K562 (cell line): ENCODE measurements at regions not wholly inside any gene's neighbourhood (a gene's known extent, or its start where the extent isn't known, plus 50 kb on each side); places are given as distances from the start of the nearest gene placed in this dataset.

Experiments used
- ATAC-seq: fragments of 200-7000 bp; cut with Tn5 transposase; 3 replicates; pipeline ENCODE4 v1.9.1; 2020; ENCODE audit warnings: moderate library complexity
- BruUV-seq: library from RNA; stranded (reverse); fragments of 400-500 nt; replicated peaks from 2 replicates; lab custom pipeline; 2021; lab: Mats Ljungman, UMichigan
- CTCF ChIA-PET: fragments of 300-600 bp; formaldehyde crosslinking; extraction: SDS; loops from one replicate; lab custom pipeline; 2021; ENCODE audit warnings: low intra/inter-chr PET ratio; lab: Yijun Ruan, JAX
- POLR2A ChIA-PET: fragments of 300-600, 350-650 bp; sonication (Branson Sonifier 250); formaldehyde crosslinking; extraction: SDS; loops from one replicate; lab custom pipeline; 2021; ENCODE audit warnings: antibody characterized with exemption, inconsistent platforms; lab: Yijun Ruan, JAX
- DNase-seq, 4 experiments: peaks; one replicate each; pipeline versions ENCODE4 v3.0.0 to v3.0.0-alpha.2; 2011 to 2018; ENCODE audit warnings: low spot score in 3 of 4, mixed read lengths in 3 of 4; ENCODE audit errors: extremely low read depth in 1 of 4
- FAIRE-seq: peaks from 2 replicates; lab custom pipeline; 2011; peaks lifted over from hg19 to GRCh38; lab: Jason Lieb, UNC
- H2AFZ ChIP-seq: 2 replicates; pipeline ENCODE4 v1.6.0; 2011; ENCODE audit warnings: low read depth, low read length, control low read depth, inconsistent platforms
- H3K27ac ChIP-seq: fragments of 200-600 bp; 3 replicates; pipeline ENCODE4 v1.8.0; 2011; ENCODE audit warnings: low read depth, mild to moderate bottlenecking, control low read depth, inconsistent platforms, low read length, moderate library complexity, mixed read lengths; ENCODE audit errors: extremely low read depth
- H3K27me3 ChIP-seq, 2 experiments: fragments of 300-600 bp in 1 of 2; 2 replicates in 1 of 2; 3 replicates in 1 of 2; pipeline versions ENCODE4 v1.6.0 to v1.8.0; 2011; ENCODE audit warnings: inconsistent platforms in 2 of 2, low read length in 2 of 2, mild to moderate bottlenecking in 1 of 2, mixed read lengths in 1 of 2, moderate library complexity in 1 of 2; ENCODE audit not compliant: control insufficient read depth in 2 of 2, insufficient read depth in 2 of 2
- H3K36me3 ChIP-seq: fragments of 300-600 bp; 3 replicates; pipeline ENCODE4 v1.8.0; 2011; ENCODE audit warnings: mild to moderate bottlenecking, low read length, inconsistent platforms; ENCODE audit not compliant: control insufficient read depth, insufficient read depth
- H3K4me1 ChIP-seq, 2 experiments: fragments of 200-600 bp in 1 of 2; replicated peaks in 1 of 2; 2 replicates in 1 of 2; 3 replicates in 1 of 2; pipeline versions ENCODE4 v1.5.1 to v1.8.0; 2011; ENCODE audit warnings: inconsistent platforms in 2 of 2, low read length in 2 of 2, mild to moderate bottlenecking in 1 of 2, mixed read lengths in 1 of 2, moderate library complexity in 1 of 2; ENCODE audit not compliant: control insufficient read depth in 2 of 2, insufficient read depth in 2 of 2
- H3K4me2 ChIP-seq: 2 replicates; pipeline ENCODE4 v1.6.1; 2011; ENCODE audit warnings: low read length, control low read depth, inconsistent platforms, mixed read lengths; ENCODE audit not compliant: insufficient read depth
- H3K4me3 ChIP-seq: fragments of 200-600 bp; sonication (generic), shearing (Covaris generic); 2 replicates; pipeline ENCODE4 v1.5.1; 2016; ENCODE audit warnings: control low read depth, inconsistent platforms
- H3K79me2 ChIP-seq: fragments of 200-600 bp; 3 replicates; pipeline ENCODE4 v1.8.0; 2011; ENCODE audit warnings: low read length, inconsistent platforms; ENCODE audit not compliant: control insufficient read depth, insufficient read depth
- H3K9ac ChIP-seq, 2 experiments: 2 replicates each; pipeline versions ENCODE4 v1.6.0 to v1.6.1; 2011; ENCODE audit warnings: low read depth in 2 of 2, low read length in 2 of 2, control low read depth in 1 of 2, inconsistent platforms in 1 of 2, mild to moderate bottlenecking in 1 of 2, mixed read lengths in 1 of 2; ENCODE audit not compliant: insufficient read depth in 1 of 2
- H3K9me1 ChIP-seq: one replicate; pipeline ENCODE4 v1.6.0; 2011; ENCODE audit warnings: inconsistent platforms, mild to moderate bottlenecking, low read length, moderate library complexity; ENCODE audit not compliant: control insufficient read depth, insufficient read depth
- H3K9me3 ChIP-seq: replicated peaks from 2 replicates; pipeline ENCODE4 v1.5.1; 2011; ENCODE audit warnings: low read depth, low read length, inconsistent platforms; ENCODE audit not compliant: control insufficient read depth, insufficient read depth
- H4K20me1 ChIP-seq: replicated peaks from 2 replicates; pipeline ENCODE4 v1.6.1; 2011; ENCODE audit warnings: low read length, inconsistent platforms, mixed read lengths; ENCODE audit not compliant: control insufficient read depth, insufficient read depth
- BCOR ChIP-seq: fragments of 450-650 bp; IDR thresholded peaks from 2 replicates; pipeline ENCODE4 v1.6.1; 2016
- BRF2 ChIP-seq: IDR thresholded peaks from 3 replicates; pipeline ENCODE4 v1.6.1; 2011; ENCODE audit warnings: borderline replicate concordance, mild to moderate bottlenecking; ENCODE audit not compliant: insufficient read length, insufficient read depth
- E2F6 ChIP-seq, 2 experiments: IDR thresholded peaks; 2 replicates each; pipeline ENCODE4 v1.6.1; 2011; ENCODE audit warnings: borderline replicate concordance in 1 of 2, control low read depth in 1 of 2, low read depth in 1 of 2, low read length in 1 of 2, mild to moderate bottlenecking in 1 of 2, mixed read lengths in 1 of 2, moderate library complexity in 1 of 2; ENCODE audit not compliant: insufficient read depth in 1 of 2, insufficient read length in 1 of 2, poor library complexity in 1 of 2, severe bottlenecking in 1 of 2; ENCODE audit errors: extremely low read depth in 1 of 2
- GMEB1 ChIP-seq: fragments of 250-450 bp; sonication (Bioruptor Pico); IDR thresholded peaks from 2 replicates; pipeline ENCODE4 v1.4.0; 2020; ENCODE audit warnings: mild to moderate bottlenecking
- HDAC3 ChIP-seq: fragments of 450-650 bp; IDR thresholded peaks from 2 replicates; pipeline ENCODE4 v1.6.1; 2018; ENCODE audit warnings: borderline replicate concordance, mild to moderate bottlenecking, moderate library complexity; ENCODE audit not compliant: partially characterized antibody
- KAT7 ChIP-seq: sonication (generic); formaldehyde crosslinking; IDR thresholded peaks from 2 replicates; pipeline ENCODE4 v1.8.0; 2022; ENCODE audit warnings: missing genetic modification reagents, mild to moderate bottlenecking, borderline replicate concordance
- NFRKB ChIP-seq: fragments of 450-650 bp; IDR thresholded peaks from 2 replicates; pipeline ENCODE4 v1.6.1; 2016; ENCODE audit warnings: low read depth
- RFX5 ChIP-seq: IDR thresholded peaks from 2 replicates; pipeline ENCODE4 v1.6.1; 2011; ENCODE audit warnings: low read depth, mild to moderate bottlenecking, improper control_type of control experiment, low read length
- SP2 ChIP-seq: IDR thresholded peaks from 2 replicates; pipeline ENCODE4 v1.6.1; 2011; ENCODE audit warnings: mild to moderate bottlenecking, low read depth, low read length, moderate library complexity; ENCODE audit not compliant: poor library complexity, severe bottlenecking; ENCODE audit errors: extremely low read depth
- SRF ChIP-seq, 2 experiments: fragments of 250-450, 450-650 bp in 1 of 2; sonication (Bioruptor Pico) in 1 of 2; sonication (generic) in 1 of 2; formaldehyde crosslinking; IDR thresholded peaks; 2 replicates each; pipeline versions ENCODE4 v1.5.0 to v1.5.1; 2020 to 2022; ENCODE audit warnings: mild to moderate bottlenecking in 1 of 2, missing genetic modification reagents in 1 of 2
- TRIM25 ChIP-seq: fragments of 450-650 bp; IDR thresholded peaks from 2 replicates; pipeline ENCODE4 v1.7.0; 2016; ENCODE audit warnings: borderline replicate concordance
- ZNF354B ChIP-seq: fragments of 250-450 bp; sonication (Bioruptor Pico); IDR thresholded peaks from 2 replicates; pipeline ENCODE4 v1.4.0; 2020
- ZNF589 ChIP-seq: fragments of 200-800 bp; sonication (Bioruptor generic); IDR thresholded peaks from 2 replicates; pipeline ENCODE4 v1.6.1; 2016; ENCODE audit warnings: low read depth, missing genetic modification characterization, missing compliant biosample characterization
- ZNF740 ChIP-seq, 3 experiments: fragments of 200-800 bp in 1 of 3; sonication (Bioruptor generic) in 1 of 3; sonication (generic) in 1 of 3; formaldehyde crosslinking in 1 of 3; IDR thresholded peaks; 2 replicates each; pipeline versions ENCODE4 v1.6.1 to v1.8.0; 2016 to 2022; ENCODE audit warnings: mild to moderate bottlenecking in 2 of 3, missing compliant biosample characterization in 2 of 3, missing genetic modification characterization in 2 of 3, missing genetic modification reagents in 1 of 3
- WGBS: fragments of 100-300 bp; shearing (Covaris generic); methylation state at CpG from one replicate; pipeline ENCODE4 v1.1.6; 2016; ENCODE audit warnings: low coverage, mixed read lengths; ENCODE audit not compliant: insufficient coverage; ENCODE audit errors: missing lambda C conversion rate; 5-methylcytosine and 5-hydroxymethylcytosine counted together
- in situ Hi-C: fragments of 300-500 bp; cut with MboI; formaldehyde crosslinking; loops from 4 replicates; pipeline ENCODE4 v1.15.0; 2018; ENCODE audit warnings: inconsistent platforms, mixed read lengths
- intact Hi-C: fragments of 100-400 bp; cut with micrococcal nuclease; formaldehyde crosslinking; loops from 2 replicates; pipeline ENCODE4 v1.14.2; 2022

- no peak for FAIRE-seq
- TF ChIP-seq ZNF589 (CRISPR knock-in tag) (no peak), BCOR (no peak), RFX5 (no peak), NFRKB (no peak), SRF (CRISPR knock-in tag; IDR thresholded peaks at IDR 0.05) (no peak), ZNF740 (CRISPR knock-in tag; IDR thresholded peaks at IDR 0.05) (no peak), ZNF740 (tag; IDR thresholded peaks at IDR 0.05) (no peak), KAT7 (CRISPR knock-in tag) (no peak), GMEB1 (no peak), E2F6 (IDR thresholded peaks at IDR 0.05; ENCODE audit: borderline replicate concordance in 1 of 2, extremely low read depth in 1 of 2, insufficient read depth in 1 of 2, insufficient read length in 1 of 2, low read depth in 1 of 2, low read length in 1 of 2, poor library complexity in 1 of 2, severe bottlenecking in 1 of 2) (no peak), ZNF354B (CRISPR knock-in tag) (no peak), BRF2 (no peak), TRIM25 (no peak), HDAC3 (no peak), SP2 (no peak)
These were observed 286.8 kb upstream of the UMPS start for GRCh38 chr3:124443446-124443845.

More at GRCh38 chr3:124443446-124443845, 286.8 kb upstream of the UMPS start:
- no peaks in the 10 kb centered on the region for H3K4me1 ChIP-seq
- no peak overlapping the region for H3K4me3 ChIP-seq
- WGBS: 0% methylated on average over 1 of the region's 1 CpG
- H3K79me2 ChIP-seq: no peaks in the 10 kb centered on the region
- H3K9me1 ChIP-seq: no peaks in the 10 kb centered on the region
- H3K27ac ChIP-seq: no peak overlapping the region
- intact Hi-C loops (no loop called here), in situ Hi-C loops (no loop called here)
- H3K9me3 ChIP-seq: no peaks in the 10 kb centered on the region
- no peak overlapping the region for H3K9ac ChIP-seq
- no TSS peak for BruUV-seq
- no peaks in the 10 kb centered on the region for H3K27me3 ChIP-seq
- H3K36me3 ChIP-seq: no peaks in the 10 kb centered on the region
- POLR2A ChIA-PET: no interaction called here
- no peak overlapping the region for H3K4me2 ChIP-seq
- H2AFZ ChIP-seq: no peak overlapping the region
- no peak for DNase-seq
- CTCF ChIA-PET: interaction anchor here (0.5 kb wide), 1 partner anchor 1522 kb away, joined by 3 read pairs; no protein-coding TSS in a partner anchor
- no peak for ATAC-seq
- no peaks in the 10 kb centered on the region for H4K20me1 ChIP-seq
